HL-60 (cell line): ENCODE measurements at regions not wholly inside any gene's neighbourhood (a gene's known extent, or its start where the extent isn't known, plus 50 kb on each side); places are given as distances from the start of the nearest gene placed in this dataset.

Experiments used
- DNase-seq, 2 experiments: peaks; one replicate each; pipeline ENCODE4 v3.0.0-alpha.2; 2010 to 2020; ENCODE audit warnings: low read depth in 1 of 2, low spot score in 1 of 2
- H3K27ac ChIP-seq: fragments of 250-450 bp; sonication (Bioruptor Pico); replicated peaks from 2 replicates; pipeline ENCODE4 v1.5.1; 2020; ENCODE audit warnings: mild to moderate bottlenecking, moderate library complexity
- H3K27me3 ChIP-seq: fragments of 250-450 bp; sonication (Bioruptor Pico); 2 replicates; pipeline ENCODE4 v1.5.1; 2021; ENCODE audit warnings: mild to moderate bottlenecking, moderate library complexity; ENCODE audit not compliant: insufficient read depth, poor library complexity, severe bottlenecking
- H3K4me3 ChIP-seq: replicated peaks from 2 replicates; pipeline ENCODE4 v1.5.1; 2011; ENCODE audit warnings: mild to moderate bottlenecking, control low read depth, low read length; ENCODE audit not compliant: insufficient read depth
- GABPA ChIP-seq: IDR thresholded peaks from 2 replicates; pipeline ENCODE4 v1.6.1; 2012; ENCODE audit warnings: low read depth
- POLR2AphosphoS5 ChIP-seq: IDR thresholded peaks from 2 replicates; pipeline ENCODE4 v1.6.1; 2012; ENCODE audit warnings: low read depth
- SPI1 ChIP-seq: IDR thresholded peaks from 2 replicates; pipeline ENCODE4 v1.6.1; 2012; ENCODE audit warnings: low read depth, mild to moderate bottlenecking, borderline replicate concordance
- TF ChIP-seq, protein P1 (sequence below): IDR thresholded peaks from one replicate; pipeline ENCODE4 v1.5.1; 2011; ENCODE audit warnings: low read length, control low read depth, inconsistent platforms; ENCODE audit not compliant: insufficient read depth
- TF ChIP-seq, protein P2 (sequence below): IDR thresholded peaks from 2 replicates; pipeline ENCODE4 v1.6.1; 2012; ENCODE audit warnings: low read depth; ENCODE audit not compliant: insufficient replicate concordance

DNA sequence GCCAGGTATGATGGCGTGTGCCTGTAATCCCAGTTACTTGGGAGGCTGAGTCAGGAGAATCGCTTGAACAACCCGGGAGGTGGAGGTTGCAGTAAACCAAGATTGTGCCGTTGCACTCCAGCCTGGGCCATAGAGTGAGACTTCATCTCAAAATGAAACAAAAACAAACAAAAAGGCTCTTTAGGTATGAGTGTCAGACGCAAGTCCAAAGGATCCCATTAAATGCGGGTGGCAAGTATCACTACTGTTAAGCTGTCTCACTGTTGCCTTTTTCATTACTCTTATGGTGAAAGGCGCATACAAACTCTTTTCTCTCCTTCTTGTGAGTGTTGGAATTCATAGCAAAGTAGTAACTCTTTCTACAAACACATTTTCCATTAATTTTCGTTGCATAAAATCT, 688.5 kb upstream of the CHD1 start:
- no peak for DNase-seq
- Histone ChIP-seq H3K27me3 (no peaks in the 10 kb centered on the region), H3K4me3 (no peak overlapping the region), H3K27ac (no peak overlapping the region)
- TF ChIP-seq GABPA (no peak), POLR2AphosphoS5 (no peak), SPI1 (no peak)
- TF ChIP-seq, protein P1, sequence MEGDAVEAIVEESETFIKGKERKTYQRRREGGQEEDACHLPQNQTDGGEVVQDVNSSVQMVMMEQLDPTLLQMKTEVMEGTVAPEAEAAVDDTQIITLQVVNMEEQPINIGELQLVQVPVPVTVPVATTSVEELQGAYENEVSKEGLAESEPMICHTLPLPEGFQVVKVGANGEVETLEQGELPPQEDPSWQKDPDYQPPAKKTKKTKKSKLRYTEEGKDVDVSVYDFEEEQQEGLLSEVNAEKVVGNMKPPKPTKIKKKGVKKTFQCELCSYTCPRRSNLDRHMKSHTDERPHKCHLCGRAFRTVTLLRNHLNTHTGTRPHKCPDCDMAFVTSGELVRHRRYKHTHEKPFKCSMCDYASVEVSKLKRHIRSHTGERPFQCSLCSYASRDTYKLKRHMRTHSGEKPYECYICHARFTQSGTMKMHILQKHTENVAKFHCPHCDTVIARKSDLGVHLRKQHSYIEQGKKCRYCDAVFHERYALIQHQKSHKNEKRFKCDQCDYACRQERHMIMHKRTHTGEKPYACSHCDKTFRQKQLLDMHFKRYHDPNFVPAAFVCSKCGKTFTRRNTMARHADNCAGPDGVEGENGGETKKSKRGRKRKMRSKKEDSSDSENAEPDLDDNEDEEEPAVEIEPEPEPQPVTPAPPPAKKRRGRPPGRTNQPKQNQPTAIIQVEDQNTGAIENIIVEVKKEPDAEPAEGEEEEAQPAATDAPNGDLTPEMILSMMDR = no peak
- TF ChIP-seq, protein P2, sequence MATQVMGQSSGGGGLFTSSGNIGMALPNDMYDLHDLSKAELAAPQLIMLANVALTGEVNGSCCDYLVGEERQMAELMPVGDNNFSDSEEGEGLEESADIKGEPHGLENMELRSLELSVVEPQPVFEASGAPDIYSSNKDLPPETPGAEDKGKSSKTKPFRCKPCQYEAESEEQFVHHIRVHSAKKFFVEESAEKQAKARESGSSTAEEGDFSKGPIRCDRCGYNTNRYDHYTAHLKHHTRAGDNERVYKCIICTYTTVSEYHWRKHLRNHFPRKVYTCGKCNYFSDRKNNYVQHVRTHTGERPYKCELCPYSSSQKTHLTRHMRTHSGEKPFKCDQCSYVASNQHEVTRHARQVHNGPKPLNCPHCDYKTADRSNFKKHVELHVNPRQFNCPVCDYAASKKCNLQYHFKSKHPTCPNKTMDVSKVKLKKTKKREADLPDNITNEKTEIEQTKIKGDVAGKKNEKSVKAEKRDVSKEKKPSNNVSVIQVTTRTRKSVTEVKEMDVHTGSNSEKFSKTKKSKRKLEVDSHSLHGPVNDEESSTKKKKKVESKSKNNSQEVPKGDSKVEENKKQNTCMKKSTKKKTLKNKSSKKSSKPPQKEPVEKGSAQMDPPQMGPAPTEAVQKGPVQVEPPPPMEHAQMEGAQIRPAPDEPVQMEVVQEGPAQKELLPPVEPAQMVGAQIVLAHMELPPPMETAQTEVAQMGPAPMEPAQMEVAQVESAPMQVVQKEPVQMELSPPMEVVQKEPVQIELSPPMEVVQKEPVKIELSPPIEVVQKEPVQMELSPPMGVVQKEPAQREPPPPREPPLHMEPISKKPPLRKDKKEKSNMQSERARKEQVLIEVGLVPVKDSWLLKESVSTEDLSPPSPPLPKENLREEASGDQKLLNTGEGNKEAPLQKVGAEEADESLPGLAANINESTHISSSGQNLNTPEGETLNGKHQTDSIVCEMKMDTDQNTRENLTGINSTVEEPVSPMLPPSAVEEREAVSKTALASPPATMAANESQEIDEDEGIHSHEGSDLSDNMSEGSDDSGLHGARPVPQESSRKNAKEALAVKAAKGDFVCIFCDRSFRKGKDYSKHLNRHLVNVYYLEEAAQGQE = no peak

DNA sequence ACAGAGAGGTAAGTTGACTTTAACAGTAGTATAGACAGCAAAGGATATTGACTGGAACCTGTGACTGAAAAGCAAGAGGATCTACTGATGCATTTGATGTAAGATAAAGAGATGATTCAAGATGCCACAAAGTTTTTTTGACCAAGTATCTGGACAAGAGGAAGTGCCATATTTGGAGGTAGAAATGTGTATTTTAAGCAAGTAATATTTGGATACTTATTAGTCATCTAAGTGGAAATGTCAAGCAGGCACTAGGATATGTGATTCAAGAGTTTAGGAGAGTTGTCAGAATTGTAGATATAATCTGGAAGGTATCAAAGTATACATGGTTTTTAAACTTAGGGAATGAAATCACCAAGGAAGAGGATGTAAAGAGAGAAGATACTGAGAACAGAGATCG, 686.1 kb upstream of the CHD1 start:
- Histone ChIP-seq H3K27ac (no peak overlapping the region), H3K27me3 (no peaks in the 10 kb centered on the region), H3K4me3 (no peak overlapping the region)
- TF ChIP-seq, protein P1 = no peak
- TF ChIP-seq GABPA (no peak), SPI1 (no peak), POLR2AphosphoS5 (no peak)
- TF ChIP-seq, protein P2 = no peak
- DNase-seq = no peak

DNA sequence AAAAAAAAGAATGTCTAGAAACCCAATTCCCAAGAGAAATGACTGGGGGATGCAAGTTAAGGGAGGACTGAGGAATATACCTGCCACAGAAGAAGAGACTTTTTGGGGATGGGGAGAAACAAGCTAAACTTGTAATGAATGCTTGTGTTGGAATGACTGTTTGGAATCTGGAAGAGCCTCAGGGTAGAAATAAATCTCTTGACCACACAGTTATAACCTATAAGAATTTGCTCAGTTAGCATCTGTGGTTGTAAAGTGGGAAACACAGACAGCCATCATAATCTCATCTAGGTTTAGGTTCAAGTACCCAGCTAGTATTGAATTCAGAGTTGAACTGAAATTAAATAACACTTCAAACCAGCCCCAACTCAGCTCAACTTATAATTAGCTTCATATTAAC, 678.3 kb upstream of the CHD1 start:
- no peak overlapping the region for H3K4me3 ChIP-seq
- DNase-seq = no peak
- no peak overlapping the region for H3K27ac ChIP-seq
- H3K27me3 ChIP-seq = no peaks in the 10 kb centered on the region
- TF ChIP-seq, protein P2 = no peak
- TF ChIP-seq POLR2AphosphoS5 = no peak
- TF ChIP-seq SPI1 = no peak
- no peak for TF ChIP-seq GABPA
- TF ChIP-seq, protein P1 = no peak
